GM12892 (cell line): ENCODE measurements at regions not wholly inside any gene's neighbourhood (a gene's known extent, or its start where the extent isn't known, plus 50 kb on each side); places are given as distances from the start of the nearest gene placed in this dataset.

Experiments used
- POLR2A ChIP-seq: IDR thresholded peaks from 2 replicates; pipeline ENCODE4 v1.6.1; 2011; ENCODE audit warnings: low read depth, low read length, control low read depth
- TAF1 ChIP-seq: IDR thresholded peaks from 2 replicates; pipeline ENCODE4 v1.6.1; 2011; ENCODE audit warnings: low read depth, mild to moderate bottlenecking, control low read depth, low read length, borderline replicate concordance

DNA sequence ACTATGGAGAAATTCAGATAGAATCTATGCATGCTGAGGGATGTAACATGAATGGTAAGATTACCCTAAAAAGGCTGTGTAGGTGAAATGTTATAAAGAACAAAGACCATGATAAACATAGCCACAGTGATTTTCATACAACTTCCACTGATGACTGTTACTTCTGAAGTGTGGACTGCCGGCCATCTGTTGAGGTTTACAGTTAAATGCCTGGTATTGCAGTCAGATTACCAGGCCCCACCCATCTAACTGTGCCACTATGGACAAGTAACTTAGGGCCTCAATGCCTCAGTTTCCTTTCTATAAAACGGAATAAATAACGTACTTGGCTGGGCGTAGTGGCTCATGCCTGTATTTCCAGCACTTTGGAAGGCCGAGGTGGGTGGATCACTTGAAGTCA, 395.6 kb downstream of the KLF12 start:
- TF ChIP-seq POLR2A (no peak), TAF1 (no peak)
